Loucy (cell line): ENCODE measurements at regions not wholly inside any gene's neighbourhood (a gene's known extent, or its start where the extent isn't known, plus 50 kb on each side); places are given as distances from the start of the nearest gene placed in this dataset.

ENCODE experiments used
- H2AFZ ChIP-seq: fragments of 200-600 bp; sonication (generic); 2 replicates; pipeline ENCODE4 v1.6.0; 2016; ENCODE audit warnings: antibody characterized with exemption, mild to moderate bottlenecking, low read length, moderate library complexity
- H3F3A ChIP-seq: fragments of 200-600 bp; 2 replicates; pipeline ENCODE4 v1.6.0; 2016; ENCODE audit warnings: antibody characterized with exemption, low read depth, mild to moderate bottlenecking
- H3K27me3 ChIP-seq: fragments of 200-600 bp; sonication (generic); 2 replicates; pipeline ENCODE4 v1.6.1; 2014; ENCODE audit warnings: low read length, mild to moderate bottlenecking; ENCODE audit not compliant: insufficient read depth, poor library complexity, severe bottlenecking
- H3K36me3 ChIP-seq: fragments of 200-600 bp; sonication (generic); 2 replicates; pipeline ENCODE4 v1.6.1; 2016; ENCODE audit warnings: low read length; ENCODE audit not compliant: insufficient read depth
- H3K4me1 ChIP-seq: fragments of 200-600 bp; sonication (generic); 2 replicates; pipeline ENCODE4 v1.5.1; 2014; ENCODE audit warnings: low read length, mild to moderate bottlenecking; ENCODE audit not compliant: insufficient read depth, poor library complexity, severe bottlenecking
- H3K4me2 ChIP-seq: fragments of 200-600 bp; sonication (generic); 2 replicates; pipeline ENCODE4 v1.6.0; 2014; ENCODE audit warnings: antibody characterized with exemption, low read length, low read depth, mild to moderate bottlenecking; ENCODE audit not compliant: poor library complexity, severe bottlenecking
- H3K4me3 ChIP-seq: fragments of 200-600 bp; sonication (generic); 2 replicates; pipeline ENCODE4 v1.5.1; 2014; ENCODE audit warnings: low read length, mild to moderate bottlenecking, mixed read lengths; ENCODE audit not compliant: poor library complexity, severe bottlenecking
- H3K79me2 ChIP-seq: fragments of 200-600 bp; sonication (generic); 2 replicates; pipeline ENCODE4 v1.6.1; 2014; ENCODE audit warnings: low read length; ENCODE audit not compliant: insufficient read depth
- H3K9ac ChIP-seq: fragments of 200-600 bp; sonication (generic); 2 replicates; pipeline ENCODE4 v1.6.0; 2014; ENCODE audit warnings: mild to moderate bottlenecking, low read depth, low read length, moderate library complexity; ENCODE audit not compliant: poor library complexity, severe bottlenecking
- H3K9me2 ChIP-seq: fragments of 200-600 bp; sonication (generic); replicated peaks from 2 replicates; pipeline ENCODE4 v1.6.1; 2016; ENCODE audit warnings: low read depth, low read length, mixed read lengths
- H3K9me3 ChIP-seq: fragments of 200-600 bp; sonication (generic); 2 replicates; pipeline ENCODE4 v1.6.1; 2014; ENCODE audit warnings: mild to moderate bottlenecking, antibody characterized with exemption, low read length, low read depth; ENCODE audit not compliant: insufficient read depth
- H4K20me1 ChIP-seq: fragments of 200-600 bp; sonication (generic); 2 replicates; pipeline ENCODE4 v1.6.0; 2014; ENCODE audit warnings: antibody characterized with exemption, low read length, mild to moderate bottlenecking; ENCODE audit not compliant: insufficient read depth, poor library complexity, severe bottlenecking
- EZH2phosphoT487 ChIP-seq: fragments of 200-600 bp; IDR thresholded peaks from 2 replicates; pipeline ENCODE4 v1.6.1; 2018; ENCODE audit warnings: antibody characterized with exemption, mild to moderate bottlenecking, moderate library complexity, borderline replicate concordance
- TF ChIP-seq, protein P1 (sequence below): fragments of 200-600 bp; sonication (generic); conservative IDR thresholded peaks from 2 replicates; pipeline ENCODE4 v1.5.1; 2014; ENCODE audit warnings: mild to moderate bottlenecking, antibody characterized with exemption, low read length

DNA sequence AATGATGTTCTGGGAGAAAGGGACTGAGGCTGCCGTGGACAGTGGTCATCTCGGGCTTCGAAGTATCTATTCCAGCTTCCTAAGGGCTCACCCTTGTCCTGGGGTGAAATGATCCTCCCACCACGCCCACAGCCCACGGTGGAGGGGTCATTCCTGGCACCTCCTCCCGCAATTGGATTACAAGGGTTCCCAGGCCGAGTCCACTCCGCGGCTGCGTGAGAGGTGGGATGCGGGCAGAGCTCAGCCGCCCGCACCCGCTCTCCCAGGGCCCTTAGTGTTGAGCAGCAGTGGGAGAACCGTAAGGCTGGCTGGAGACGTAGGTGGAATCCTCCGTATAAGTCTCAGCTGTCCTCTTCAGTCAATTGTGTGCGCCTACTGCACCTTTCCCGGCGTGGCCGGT is 273.3 kb upstream of the ADAMTS16 start:
- Histone ChIP-seq H3K27me3 (no peaks in the 10 kb centered on the region), H3K4me1 (no peaks in the 10 kb centered on the region), H3K9me3 (no peaks in the 10 kb centered on the region), H4K20me1 (no peaks in the 10 kb centered on the region), H3K9me2 (no peaks in the 10 kb centered on the region), H3K79me2 (no peaks in the 10 kb centered on the region), H3K36me3 (no peaks in the 10 kb centered on the region), H3F3A (no peaks in the 10 kb centered on the region), H3K4me2 (no peak overlapping the region), H3K4me3 (no peak overlapping the region), H3K9ac (no peak overlapping the region), H2AFZ (no peak overlapping the region)
- TF ChIP-seq, protein P1, sequence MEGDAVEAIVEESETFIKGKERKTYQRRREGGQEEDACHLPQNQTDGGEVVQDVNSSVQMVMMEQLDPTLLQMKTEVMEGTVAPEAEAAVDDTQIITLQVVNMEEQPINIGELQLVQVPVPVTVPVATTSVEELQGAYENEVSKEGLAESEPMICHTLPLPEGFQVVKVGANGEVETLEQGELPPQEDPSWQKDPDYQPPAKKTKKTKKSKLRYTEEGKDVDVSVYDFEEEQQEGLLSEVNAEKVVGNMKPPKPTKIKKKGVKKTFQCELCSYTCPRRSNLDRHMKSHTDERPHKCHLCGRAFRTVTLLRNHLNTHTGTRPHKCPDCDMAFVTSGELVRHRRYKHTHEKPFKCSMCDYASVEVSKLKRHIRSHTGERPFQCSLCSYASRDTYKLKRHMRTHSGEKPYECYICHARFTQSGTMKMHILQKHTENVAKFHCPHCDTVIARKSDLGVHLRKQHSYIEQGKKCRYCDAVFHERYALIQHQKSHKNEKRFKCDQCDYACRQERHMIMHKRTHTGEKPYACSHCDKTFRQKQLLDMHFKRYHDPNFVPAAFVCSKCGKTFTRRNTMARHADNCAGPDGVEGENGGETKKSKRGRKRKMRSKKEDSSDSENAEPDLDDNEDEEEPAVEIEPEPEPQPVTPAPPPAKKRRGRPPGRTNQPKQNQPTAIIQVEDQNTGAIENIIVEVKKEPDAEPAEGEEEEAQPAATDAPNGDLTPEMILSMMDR, result no peak
- no peak for TF ChIP-seq EZH2phosphoT487

DNA sequence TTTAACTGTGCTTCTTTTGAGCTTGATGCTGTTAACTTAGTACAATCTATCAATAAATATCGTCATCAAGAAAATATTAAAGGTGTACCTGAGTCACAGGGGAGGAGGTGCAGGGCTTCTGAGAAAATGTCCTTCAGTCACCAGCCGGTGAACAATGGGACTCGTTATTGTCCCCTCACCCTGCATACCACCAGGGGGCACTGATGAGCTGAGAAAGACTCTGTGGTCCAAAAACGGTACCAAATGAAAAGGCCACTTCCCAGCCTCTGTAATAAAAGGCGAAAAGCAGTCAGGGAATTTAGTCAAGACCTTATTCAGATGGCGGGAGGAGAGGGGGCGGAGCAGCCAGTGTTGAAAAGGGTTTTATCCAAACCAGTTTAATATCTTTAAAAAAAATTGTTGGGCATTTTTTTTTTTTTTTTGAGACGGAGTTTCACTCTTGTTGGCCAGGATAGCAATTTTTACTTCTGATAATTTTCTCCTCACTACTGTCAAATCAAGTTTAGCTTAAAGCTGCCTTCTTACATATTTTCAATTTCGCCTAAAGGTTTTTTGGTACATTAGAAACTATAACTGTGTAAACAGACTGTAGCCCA is 271.9 kb upstream of the ADAMTS16 start:
- Histone ChIP-seq H3K79me2 (no peaks in the 10 kb centered on the region), H3F3A (no peaks in the 10 kb centered on the region), H3K9me2 (no peaks in the 10 kb centered on the region), H3K9ac (no peak overlapping the region), H3K4me2 (no peak overlapping the region), H3K4me1 (no peaks in the 10 kb centered on the region), H3K4me3 (no peak overlapping the region), H3K27me3 (no peaks in the 10 kb centered on the region), H3K9me3 (no peaks in the 10 kb centered on the region), H4K20me1 (no peaks in the 10 kb centered on the region), H2AFZ (no peak overlapping the region), H3K36me3 (no peaks in the 10 kb centered on the region)
- TF ChIP-seq EZH2phosphoT487, result no peak
- TF ChIP-seq, protein P1, result peak; percentile 92

DNA sequence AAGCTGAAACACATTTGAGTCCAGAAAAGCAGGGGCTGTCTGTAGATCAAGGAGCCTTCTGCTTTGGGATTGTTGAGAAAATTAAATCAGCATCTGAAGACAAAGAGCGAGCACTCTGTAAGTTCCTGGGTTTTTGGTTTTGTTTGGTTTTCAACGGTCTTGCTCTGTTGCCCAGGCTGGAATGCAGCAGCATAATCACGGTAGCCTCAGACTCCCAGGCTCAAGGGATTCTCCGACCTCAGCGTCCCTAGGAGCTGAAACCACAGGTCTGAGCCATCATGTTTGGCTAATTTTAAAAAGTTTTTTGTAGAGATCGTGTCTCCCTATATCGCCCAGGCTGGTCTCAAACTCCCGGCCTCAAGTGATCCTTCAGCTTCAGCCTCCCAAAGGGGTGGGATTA is 266.5 kb upstream of the ADAMTS16 start:
- TF ChIP-seq, protein P1, result no peak
- no peak for TF ChIP-seq EZH2phosphoT487
- H3K9me2 ChIP-seq, result no peaks in the 10 kb centered on the region
- H3K27me3 ChIP-seq, result no peaks in the 10 kb centered on the region
- no peaks in the 10 kb centered on the region for H3F3A ChIP-seq
- H3K4me3 ChIP-seq, result no peak overlapping the region
- no peaks in the 10 kb centered on the region for H3K79me2 ChIP-seq
- no peak overlapping the region for H3K9ac ChIP-seq
- H3K36me3 ChIP-seq, result no peaks in the 10 kb centered on the region
- no peak overlapping the region for H3K4me2 ChIP-seq
- no peaks in the 10 kb centered on the region for H3K4me1 ChIP-seq
- H4K20me1 ChIP-seq, result no peaks in the 10 kb centered on the region
- H3K9me3 ChIP-seq, result no peaks in the 10 kb centered on the region
- H2AFZ ChIP-seq, result no peak overlapping the region
